Tibial nerve (tissue), 4 donors: ENCODE measurements at regions not wholly inside any gene's neighbourhood (a gene's known extent, or its start where the extent isn't known, plus 50 kb on each side); places are given as distances from the start of the nearest gene placed in this dataset.

Experiments
- CTCF ChIP-seq, 5 experiments: fragments of 200-600 bp in 3 of 5; fragments of 450-650 bp in 2 of 5; sonication (generic) in 3 of 5; IDR thresholded peaks; one replicate each; pipeline ENCODE4 v1.5.1; 2016 to 2019; ENCODE audit warnings: antibody characterized with exemption in 5 of 5, mild to moderate bottlenecking in 3 of 5, moderate library complexity in 2 of 5
- EP300 ChIP-seq, 2 donors: sonication (generic); formaldehyde crosslinking; IDR thresholded peaks; one replicate each; pipeline ENCODE4 v1.6.1; 2017; ENCODE audit warnings: antibody characterized with exemption in 2 of 2, mild to moderate bottlenecking in 1 of 2
- POLR2A ChIP-seq, 2 donors: fragments of 450-650 bp; IDR thresholded peaks; one replicate each; pipeline ENCODE4 v1.6.1; 2017; ENCODE audit warnings: antibody characterized with exemption in 2 of 2, mild to moderate bottlenecking in 2 of 2, moderate library complexity in 2 of 2

DNA sequence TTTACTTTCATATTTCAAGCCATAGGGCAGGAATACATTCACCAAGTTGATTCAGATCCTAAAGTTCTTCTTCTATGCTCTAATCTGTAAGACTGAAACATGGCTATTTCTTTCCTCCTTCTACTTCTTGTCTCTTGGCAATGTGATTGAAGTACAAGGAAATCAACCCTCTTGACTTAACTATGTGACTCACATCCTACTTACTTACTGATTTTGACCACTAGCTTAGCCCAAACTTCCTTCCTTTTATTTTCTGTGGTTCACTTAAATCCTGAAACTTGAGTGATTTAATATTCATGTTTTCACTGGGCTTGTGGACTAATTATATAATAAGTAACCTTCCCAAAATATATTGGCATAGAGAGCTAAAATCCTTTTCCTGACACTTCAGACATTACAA lies 111.2 kb upstream of the NOVA1 start:
- TF ChIP-seq CTCF (IDR thresholded peaks at IDR 0.05) (no peak), POLR2A (IDR thresholded peaks at IDR 0.05) (no peak), EP300 (IDR thresholded peaks at IDR 0.05) (no peak)
